Mesenchymal stem cell (in vitro differentiated cells and primary cell): ENCODE measurements at regions not wholly inside any gene's neighbourhood (a gene's known extent, or its start where the extent isn't known, plus 50 kb on each side); places are given as distances from the start of the nearest gene placed in this dataset.

ENCODE experiments used
- DNase-seq: peaks from one replicate; pipeline ENCODE4 v3.0.0-alpha.2; 2013
- H2AFZ ChIP-seq: one replicate; pipeline ENCODE4 v1.6.1; 2013; ENCODE audit warnings: low read depth, mild to moderate bottlenecking, control low read depth, inconsistent platforms, low read length, moderate library complexity
- H2AK5ac ChIP-seq: 2 replicates; pipeline ENCODE4 v1.6.1; 2013; ENCODE audit warnings: low read length, moderate library complexity, mild to moderate bottlenecking, inconsistent platforms; ENCODE audit not compliant: severe bottlenecking
- H2BK120ac ChIP-seq: one replicate; pipeline ENCODE4 v1.6.1; 2013; ENCODE audit warnings: low read depth, mild to moderate bottlenecking, inconsistent platforms, low read length, moderate library complexity
- H2BK12ac ChIP-seq, 2 experiments: one replicate each; pipeline ENCODE4 v1.6.1; 2013; ENCODE audit warnings: inconsistent platforms in 2 of 2, low read length in 2 of 2, mild to moderate bottlenecking in 2 of 2, moderate library complexity in 2 of 2, control low read depth in 1 of 2
- H2BK15ac ChIP-seq: one replicate; pipeline ENCODE4 v1.6.1; 2013; ENCODE audit warnings: mild to moderate bottlenecking, low read depth, inconsistent platforms; ENCODE audit not compliant: poor library complexity, severe bottlenecking
- H2BK5ac ChIP-seq: 2 replicates; pipeline ENCODE4 v1.6.1; 2013; ENCODE audit warnings: low read depth, mild to moderate bottlenecking, low read length, control low read depth, inconsistent platforms; ENCODE audit not compliant: poor library complexity, severe bottlenecking
- H3K14ac ChIP-seq, 2 experiments: one replicate each; pipeline ENCODE4 v1.6.1; 2013; ENCODE audit warnings: inconsistent platforms in 2 of 2, low read length in 2 of 2, control low read depth in 1 of 2, mild to moderate bottlenecking in 1 of 2, moderate library complexity in 1 of 2
- H3K18ac ChIP-seq, 2 experiments: one replicate each; pipeline ENCODE4 v1.6.1; 2013; ENCODE audit warnings: inconsistent platforms in 2 of 2, low read length in 2 of 2, control low read depth in 1 of 2, low read depth in 1 of 2, mild to moderate bottlenecking in 1 of 2
- H3K23ac ChIP-seq, 2 experiments: one replicate each; pipeline ENCODE4 v1.6.1; 2013; ENCODE audit warnings: inconsistent platforms in 2 of 2, low read length in 2 of 2, mild to moderate bottlenecking in 2 of 2, moderate library complexity in 2 of 2, control low read depth in 1 of 2
- H3K27ac ChIP-seq: 2 replicates; pipeline ENCODE4 v1.5.1; 2013; ENCODE audit warnings: mild to moderate bottlenecking, moderate library complexity, low read length, control low read depth, inconsistent platforms; ENCODE audit not compliant: poor library complexity, severe bottlenecking
- H3K27me3 ChIP-seq, 2 experiments: 2 replicates each; pipeline versions ENCODE4 v1.6.1 to v1.7.0; 2013; ENCODE audit warnings: low read length in 2 of 2, mild to moderate bottlenecking in 2 of 2, moderate library complexity in 2 of 2, control low read depth in 1 of 2, inconsistent platforms in 1 of 2; ENCODE audit not compliant: control insufficient read depth in 1 of 2, insufficient read depth in 1 of 2
- H3K36me3 ChIP-seq, 2 experiments: 2 replicates each; pipeline versions ENCODE4 v1.6.1 to v1.7.0; 2013; ENCODE audit warnings: low read length in 2 of 2, control low read depth in 1 of 2, inconsistent platforms in 1 of 2, low read depth in 1 of 2, mild to moderate bottlenecking in 1 of 2; ENCODE audit not compliant: insufficient read depth in 2 of 2, control insufficient read depth in 1 of 2
- H3K4ac ChIP-seq, 2 experiments: one replicate each; pipeline ENCODE4 v1.6.1; 2013; ENCODE audit warnings: inconsistent platforms in 2 of 2, low read length in 2 of 2, mild to moderate bottlenecking in 2 of 2, moderate library complexity in 2 of 2, control low read depth in 1 of 2, low read depth in 1 of 2
- H3K4me1 ChIP-seq: 2 replicates; pipeline ENCODE4 v1.6.1; 2013; ENCODE audit warnings: low read depth, low read length, control low read depth; ENCODE audit not compliant: control insufficient read depth, insufficient read depth
- H3K4me2 ChIP-seq: 2 replicates; pipeline ENCODE4 v1.6.1; 2013; ENCODE audit warnings: low read length, mild to moderate bottlenecking, inconsistent platforms; ENCODE audit not compliant: poor library complexity, severe bottlenecking
- H3K4me3 ChIP-seq, 2 experiments: 2 replicates each; pipeline versions ENCODE4 v1.5.1 to v1.7.0; 2013; ENCODE audit warnings: low read length in 2 of 2, mild to moderate bottlenecking in 2 of 2, control low read depth in 1 of 2, low read depth in 1 of 2; ENCODE audit not compliant: insufficient read depth in 1 of 2
- H3K79me1 ChIP-seq: replicated peaks from 2 replicates; pipeline ENCODE4 v1.6.1; 2013; ENCODE audit warnings: mild to moderate bottlenecking, control low read depth, low read length, inconsistent platforms; ENCODE audit not compliant: poor library complexity, severe bottlenecking
- H3K9ac ChIP-seq: 2 replicates; pipeline ENCODE4 v1.7.0; 2013; ENCODE audit warnings: mild to moderate bottlenecking, low read length, moderate library complexity
- H3K9me3 ChIP-seq: 2 replicates; pipeline ENCODE4 v1.7.0; 2013; ENCODE audit warnings: mild to moderate bottlenecking, low read length; ENCODE audit not compliant: control insufficient read depth
- H4K8ac ChIP-seq: one replicate; pipeline ENCODE4 v1.6.1; 2013; ENCODE audit warnings: inconsistent platforms, mild to moderate bottlenecking, low read length, moderate library complexity
- H4K91ac ChIP-seq: one replicate; pipeline ENCODE4 v1.6.1; 2013; ENCODE audit warnings: mild to moderate bottlenecking, low read length, inconsistent platforms
- WGBS: methylation state at CpG from one replicate; pipeline ENCODE4 v1.1.7; 2013; ENCODE audit warnings: mixed read lengths; 5-methylcytosine and 5-hydroxymethylcytosine counted together

DNA sequence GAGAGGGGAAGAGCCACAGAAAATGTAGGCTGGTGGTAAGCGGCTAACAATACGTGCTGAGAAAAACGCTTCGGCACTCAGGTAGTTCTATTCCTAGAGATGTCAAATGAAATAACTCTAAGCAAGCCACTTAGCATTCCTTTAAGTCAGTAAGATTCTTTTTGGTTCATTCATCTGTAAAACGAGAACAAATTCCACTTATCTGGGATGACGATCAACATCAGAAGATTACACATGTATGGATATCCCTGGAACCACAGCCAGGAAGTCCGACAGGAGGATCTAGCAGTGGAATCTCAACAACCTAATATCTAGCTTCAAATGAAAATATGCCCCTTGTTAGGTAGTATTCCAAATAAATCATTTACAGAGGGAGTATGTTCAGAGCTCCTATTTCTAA, 74.6 kb upstream of the CDKN3 start:
- Histone ChIP-seq H2BK5ac (no peak overlapping the region), H3K79me1 (no peaks in the 10 kb centered on the region), H4K8ac (no peak overlapping the region), H3K4me1 (peaks cover 4% of the 10 kb centered on the region), H2BK12ac (no peak overlapping the region), H3K18ac (no peak overlapping the region), H2BK120ac (no peak overlapping the region), H3K4me3 (no peak overlapping the region), H3K9ac (no peak overlapping the region), H3K4ac (no peak overlapping the region), H2AK5ac (no peak overlapping the region), H2BK15ac (no peak overlapping the region), H3K4me2 (no peak overlapping the region), H3K27ac (no peak overlapping the region), H3K36me3 (no peaks in the 10 kb centered on the region), H3K14ac (no peak overlapping the region), H4K91ac (no peak overlapping the region), H3K23ac (no peak overlapping the region), H3K27me3 (peaks cover 0 to 49% of the 10 kb centered on the region in 2 experiments), H2AFZ (no peak overlapping the region), H3K9me3 (no peaks in the 10 kb centered on the region)
- DNase-seq: no peak
- 88% methylated on average over 6 of the region's 7 CpGs for WGBS

DNA sequence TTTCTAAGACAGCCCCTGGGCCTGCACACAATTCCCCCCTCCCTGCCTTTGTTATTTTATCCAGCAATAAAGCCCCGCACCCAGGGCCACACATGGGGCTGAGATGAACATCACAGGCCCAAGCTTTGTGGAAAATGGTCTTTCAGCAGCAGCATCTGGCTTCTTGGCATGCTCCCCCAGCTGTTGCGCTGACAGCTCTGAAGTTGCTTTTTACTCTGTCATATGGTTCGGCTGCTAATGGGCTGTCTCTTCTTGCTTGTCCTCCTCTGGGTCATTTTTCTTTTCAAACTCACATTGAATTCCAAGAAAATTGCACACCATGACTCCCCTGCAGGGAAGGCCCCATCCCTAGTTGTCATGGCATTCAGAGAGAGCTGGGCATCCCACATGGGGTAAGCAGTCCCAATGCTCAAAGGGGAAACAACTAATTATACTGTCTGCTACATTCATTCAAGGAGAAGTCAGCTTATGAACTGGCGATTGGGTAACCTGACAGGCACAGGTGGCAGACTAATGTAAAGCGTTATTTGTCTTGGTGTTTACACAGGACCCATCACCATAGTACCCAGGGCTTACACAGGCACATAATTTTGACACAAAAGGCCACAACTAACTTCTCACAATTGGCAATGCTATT, 74.0 kb upstream of the CDKN3 start:
- Histone ChIP-seq H2BK120ac (no peak overlapping the region), H3K18ac (no peak overlapping the region), H3K9me3 (no peaks in the 10 kb centered on the region), H3K79me1 (no peaks in the 10 kb centered on the region), H2BK5ac (no peak overlapping the region), H3K4me3 (no peak overlapping the region), H3K4ac (no peak overlapping the region), H3K14ac (no peak overlapping the region), H3K27me3 (peaks cover 0 to 47% of the 10 kb centered on the region in 2 experiments), H2AK5ac (no peak overlapping the region), H3K4me2 (no peak overlapping the region), H2BK15ac (no peak overlapping the region), H4K8ac (no peak overlapping the region), H3K27ac (no peak overlapping the region), H3K9ac (no peak overlapping the region), H3K23ac (no peak overlapping the region), H4K91ac (no peak overlapping the region), H3K4me1 (peaks cover 4% of the 10 kb centered on the region), H3K36me3 (no peaks in the 10 kb centered on the region), H2BK12ac (no peak overlapping the region), H2AFZ (no peak overlapping the region)
- no peak for DNase-seq
- 93% methylated on average over 5 of the region's 5 CpGs for WGBS

DNA sequence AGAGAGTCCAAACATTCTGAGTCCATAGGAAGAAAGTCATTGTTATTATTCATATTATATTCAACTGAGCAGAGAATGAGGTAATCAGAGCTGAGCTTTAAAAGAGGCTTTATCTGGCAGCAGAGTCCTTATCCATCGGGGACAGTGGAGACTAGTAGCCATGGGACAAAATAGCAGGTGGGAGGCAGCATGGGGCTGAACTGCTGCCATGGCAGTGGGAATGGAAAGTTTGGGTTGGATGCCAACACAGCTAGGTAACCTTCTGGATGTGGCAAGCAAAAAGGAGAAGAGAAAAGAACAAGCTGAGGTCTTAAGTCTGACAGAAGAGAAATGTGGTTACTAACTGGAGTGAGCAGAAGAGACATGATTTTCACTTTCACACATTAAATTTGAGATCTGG, 71.0 kb upstream of the CDKN3 start:
- Histone ChIP-seq H2AK5ac (no peak overlapping the region), H2BK15ac (no peak overlapping the region), H4K91ac (no peak overlapping the region), H2BK12ac (no peak overlapping the region), H3K18ac (no peak overlapping the region), H2BK5ac (no peak overlapping the region), H3K4me2 (no peak overlapping the region), H3K4ac (no peak overlapping the region), H3K4me3 (no peak overlapping the region), H3K27me3 (peaks cover 0 to 30% of the 10 kb centered on the region in 2 experiments), H3K79me1 (no peaks in the 10 kb centered on the region), H3K23ac (peak overlapping the region in 1 of 2 experiments; percentile 51), H3K9me3 (no peaks in the 10 kb centered on the region), H4K8ac (no peak overlapping the region), H3K27ac (no peak overlapping the region), H2BK120ac (no peak overlapping the region), H3K14ac (no peak overlapping the region), H3K36me3 (no peaks in the 10 kb centered on the region), H3K9ac (no peak overlapping the region), H3K4me1 (peaks cover 4% of the 10 kb centered on the region), H2AFZ (no peak overlapping the region)
- no peak for DNase-seq
- WGBS: 69% methylated on average over 1 of the region's 1 CpG

DNA sequence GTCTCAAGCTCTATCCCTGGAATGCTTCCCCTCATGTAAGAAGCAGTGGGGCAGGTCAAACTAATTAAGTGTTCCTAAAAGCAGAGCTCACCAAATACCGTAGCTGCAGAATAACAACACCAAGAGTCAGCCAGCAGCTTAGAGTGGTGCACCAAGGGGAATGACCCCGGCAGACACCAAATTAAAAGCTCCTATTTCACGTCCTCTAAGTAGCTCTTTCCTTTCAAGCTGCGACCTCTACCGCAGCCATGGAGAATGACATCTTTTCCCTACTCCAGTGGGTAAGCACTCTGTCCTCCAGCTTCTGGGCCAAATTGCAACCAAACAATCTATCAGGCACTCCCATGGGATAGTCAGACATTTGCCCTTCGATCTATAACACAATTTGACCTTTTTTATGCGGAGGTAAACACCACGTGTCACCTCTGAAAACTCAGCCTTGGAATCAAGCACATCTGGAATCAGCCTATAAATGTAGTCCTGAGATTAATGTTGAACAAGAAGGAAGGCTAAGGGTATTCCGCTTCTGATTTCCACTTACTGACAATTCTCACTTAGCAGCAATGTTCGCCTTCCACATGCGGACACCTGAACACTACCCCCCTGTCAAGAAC, 67.6 kb upstream of the CDKN3 start:
- peak overlapping the region in 1 of 2 experiments; percentile 27 for H2BK12ac ChIP-seq
- no peak overlapping the region for H2BK15ac ChIP-seq
- WGBS: 28% methylated on average over 10 of the region's 11 CpGs

More for the DNA sequence above, 67.6 kb upstream of the CDKN3 start:
- no peaks in the 10 kb centered on the region for H3K9me3 ChIP-seq
- no peak overlapping the region for H3K4me3 ChIP-seq
- H3K36me3 ChIP-seq: no peaks in the 10 kb centered on the region
- H3K14ac ChIP-seq: no peak overlapping the region
- H2BK120ac ChIP-seq: no peak overlapping the region
- no peak overlapping the region for H3K27ac ChIP-seq
- no peak overlapping the region for H3K9ac ChIP-seq
- no peak overlapping the region for H3K4me2 ChIP-seq
- DNase-seq: peak; percentile 74
- no peak overlapping the region for H3K23ac ChIP-seq
- H2BK5ac ChIP-seq: no peak overlapping the region
- no peaks in the 10 kb centered on the region for H3K4me1 ChIP-seq
- no peak overlapping the region for H4K91ac ChIP-seq
- no peak overlapping the region for H2AFZ ChIP-seq
- H2AK5ac ChIP-seq: no peak overlapping the region
- H4K8ac ChIP-seq: no peak overlapping the region
- no peaks in the 10 kb centered on the region for H3K79me1 ChIP-seq
- no peak overlapping the region for H3K18ac ChIP-seq
- peaks cover 0 to 16% of the 10 kb centered on the region in 2 experiments for H3K27me3 ChIP-seq
- no peak overlapping the region for H3K4ac ChIP-seq
